ENCODE measurements at regions not wholly inside any gene's neighbourhood (a gene's known extent, or its start where the extent isn't known, plus 50 kb on each side); places are given as distances from the start of the nearest gene placed in this dataset.
"Not testable (repeated sequence)": the region's sequence is repeated elsewhere in the genome, so short reads cannot be mapped to it uniquely, and the experiment has no call there.

- no peak for DNase-seq
Measured at GRCh38 chr2:175450029-175450760, 268.7 kb upstream of the ATP5MC3 start.

GRCh38 chr2:175449616-175450015 is 268.1 kb upstream of the ATP5MC3 start:
- no peak for DNase-seq

- DNase-seq: no peak
Measured at GRCh38 chr2:175446201-175446600, 264.7 kb upstream of the ATP5MC3 start.

- no peak for DNase-seq
Measured at GRCh38 chr2:175445281-175445680, 263.8 kb upstream of the ATP5MC3 start.

GRCh38 chr2:175442441-175442840 is 260.9 kb upstream of the ATP5MC3 start:
- no peak for DNase-seq

GRCh38 chr2:175441181-175441761 is 259.8 kb upstream of the ATP5MC3 start:
- DNase-seq: no peak

GRCh38 chr2:175439416-175439815 is 257.9 kb upstream of the ATP5MC3 start:
- no peak for DNase-seq

GRCh38 chr2:175437167-175437566 is 255.7 kb upstream of the ATP5MC3 start:
- no peak for DNase-seq

GRCh38 chr2:175436076-175436475 is 254.6 kb upstream of the ATP5MC3 start:
- DNase-seq: no peak

GRCh38 chr2:175435012-175435411 is 253.5 kb upstream of the ATP5MC3 start:
- no peak for DNase-seq

GRCh38 chr2:175432793-175433192 is 251.3 kb upstream of the ATP5MC3 start:
- DNase-seq: no peak

- DNase-seq: no peak
Measured at GRCh38 chr2:175432021-175432420, 250.5 kb upstream of the ATP5MC3 start.

- no peak for DNase-seq
Measured at GRCh38 chr2:175431101-175431946, 249.8 kb upstream of the ATP5MC3 start.

- no peak for DNase-seq
Measured at GRCh38 chr2:175430236-175430635, 248.7 kb upstream of the ATP5MC3 start.

- no peak for DNase-seq
Measured at GRCh38 chr2:175418224-175418835, 236.8 kb upstream of the ATP5MC3 start.

- no peak for DNase-seq
Measured at GRCh38 chr2:175414882-175415487, 233.5 kb upstream of the ATP5MC3 start.

- no peak for DNase-seq
Measured at GRCh38 chr2:175414191-175414881, 232.8 kb upstream of the ATP5MC3 start.

GRCh38 chr2:175410941-175411340 is 229.4 kb upstream of the ATP5MC3 start:
- not testable (repeated sequence) for DNase-seq

GRCh38 chr2:175404839-175405238 is 223.3 kb upstream of the ATP5MC3 start:
- no peak for DNase-seq

- no peak for DNase-seq
Measured at GRCh38 chr2:175403599-175404221, 222.2 kb upstream of the ATP5MC3 start.

- no peak for DNase-seq
Measured at GRCh38 chr2:175402571-175402970, 221.1 kb upstream of the ATP5MC3 start.

- DNase-seq: no peak
Measured at GRCh38 chr2:175401956-175402469, 220.5 kb upstream of the ATP5MC3 start.
